Naive thymus-derived CD4-positive, alpha-beta T cell (primary cell): ENCODE measurements at regions not wholly inside any gene's neighbourhood (a gene's known extent, or its start where the extent isn't known, plus 50 kb on each side); places are given as distances from the start of the nearest gene placed in this dataset.

Experiments
- ATAC-seq: fragments of 150-1000 bp; cut with Tn5 transposase; 2 replicates; pipeline ENCODE4 v1.10.0; 2021; ENCODE audit warnings: mild to moderate bottlenecking, moderate library complexity
- CTCF ChIA-PET: fragments of 350-600 bp; sonication (Branson Sonifier 250); formaldehyde crosslinking; loops from one replicate; lab custom pipeline; 2021; ENCODE audit warnings: antibody characterized with exemption; lab: Charles Lee
- POLR2A ChIA-PET: fragments of 350-600 bp; sonication (Branson Sonifier 250); formaldehyde crosslinking; loops from one replicate; lab custom pipeline; 2021; ENCODE audit warnings: antibody characterized with exemption, inconsistent platforms; lab: Charles Lee
- DNase-seq, 9 donors: peaks; one replicate each; pipeline versions ENCODE4 v3.0.0 to v3.0.0-alpha.2; 2020 to 2022; ENCODE audit warnings: mixed read lengths in 1 of 9
- H3K27ac ChIP-seq: one replicate; pipeline ENCODE4 v1.7.0; 2013; ENCODE audit warnings: mild to moderate bottlenecking, low read depth, low read length, moderate library complexity
- H3K27me3 ChIP-seq, 2 donors: one replicate each; pipeline ENCODE4 v1.7.0; 2013; ENCODE audit warnings: low read length in 2 of 2, mild to moderate bottlenecking in 2 of 2, moderate library complexity in 2 of 2; ENCODE audit not compliant: control insufficient read depth in 2 of 2, insufficient read depth in 2 of 2
- H3K36me3 ChIP-seq, 3 experiments: 1 replicate in 2 of 3; 2 replicates in 1 of 3; pipeline ENCODE4 v1.7.0; 2013; ENCODE audit warnings: low read length in 3 of 3, mild to moderate bottlenecking in 3 of 3, moderate library complexity in 1 of 3; ENCODE audit not compliant: insufficient read depth in 3 of 3, control insufficient read depth in 2 of 3
- H3K4me1 ChIP-seq, 2 donors: one replicate each; pipeline ENCODE4 v1.7.0; 2013; ENCODE audit warnings: low read length in 2 of 2, mild to moderate bottlenecking in 2 of 2, moderate library complexity in 1 of 2; ENCODE audit not compliant: control insufficient read depth in 2 of 2, insufficient read depth in 2 of 2
- H3K4me3 ChIP-seq: 2 replicates; pipeline ENCODE4 v1.7.0; 2013; ENCODE audit warnings: mild to moderate bottlenecking, low read length
- H3K9me3 ChIP-seq, 3 experiments: 1 replicate in 2 of 3; 2 replicates in 1 of 3; pipeline ENCODE4 v1.7.0; 2013; ENCODE audit warnings: low read length in 3 of 3; ENCODE audit not compliant: control insufficient read depth in 2 of 3
- H3K27ac Mint-ChIP-seq, 9 donors: one replicate each; pipeline ENCODE4 v1.8.0; 2020 to 2022; ENCODE audit warnings: mixed read lengths in 9 of 9, mild to moderate bottlenecking in 8 of 9, moderate library complexity in 5 of 9, inconsistent platforms in 2 of 9
- H3K27me3 Mint-ChIP-seq, 5 donors: one replicate each; pipeline ENCODE4 v1.8.0; 2021 to 2022; ENCODE audit warnings: mixed read lengths in 5 of 5, mild to moderate bottlenecking in 1 of 5
- H3K36me3 Mint-ChIP-seq, 5 donors: one replicate each; pipeline ENCODE4 v1.8.0; 2020 to 2022; ENCODE audit warnings: mixed read lengths in 5 of 5, mild to moderate bottlenecking in 3 of 5, inconsistent platforms in 1 of 5
- H3K4me1 Mint-ChIP-seq, 7 donors: one replicate each; pipeline ENCODE4 v1.8.0; 2020 to 2022; ENCODE audit warnings: mixed read lengths in 7 of 7, mild to moderate bottlenecking in 3 of 7, inconsistent platforms in 1 of 7
- H3K4me3 Mint-ChIP-seq, 10 donors: one replicate each; pipeline ENCODE4 v1.8.0; 2020 to 2022; ENCODE audit warnings: mild to moderate bottlenecking in 10 of 10, mixed read lengths in 10 of 10, moderate library complexity in 6 of 10, inconsistent platforms in 2 of 10
- H3K9me3 Mint-ChIP-seq, 11 donors: one replicate each; pipeline ENCODE4 v1.8.0; 2020 to 2022; ENCODE audit warnings: mixed read lengths in 11 of 11, mild to moderate bottlenecking in 4 of 11, inconsistent platforms in 1 of 11, moderate library complexity in 1 of 11
- intact Hi-C, 2 donors: fragments of 100-400 bp; cut with micrococcal nuclease; formaldehyde crosslinking; loops; one replicate each; pipeline ENCODE4 v1.15.1; 2023

GRCh38 chr3:168485936-168486335, 390.2 kb upstream of the GOLIM4 start:
- CTCF ChIA-PET: no interaction called here
- no peak overlapping the region for H3K27ac Mint-ChIP-seq
- POLR2A ChIA-PET: no interaction called here

GRCh38 chr3:168476360-168476980, 380.7 kb upstream of the GOLIM4 start:
- H3K27ac ChIP-seq: no peak overlapping the region
- no peaks in the 10 kb centered on the region for H3K4me1 Mint-ChIP-seq
- H3K4me1 ChIP-seq: no peaks in the 10 kb centered on the region
- no peak overlapping the region for H3K4me3 ChIP-seq
- ChIA-PET CTCF (no interaction called here), POLR2A (no interaction called here)
- ATAC-seq (no peak), DNase-seq (no peak)
- peaks cover 0 to 2% (median 0%) of the 10 kb centered on the region in 11 donors for H3K9me3 Mint-ChIP-seq
- H3K27me3 Mint-ChIP-seq: no peaks in the 10 kb centered on the region
- intact Hi-C loops: no loop called here
- H3K9me3 ChIP-seq: no peaks in the 10 kb centered on the region
- no peaks in the 10 kb centered on the region for H3K36me3 ChIP-seq
- H3K4me3 Mint-ChIP-seq: no peak overlapping the region
- H3K27me3 ChIP-seq: no peaks in the 10 kb centered on the region
- no peaks in the 10 kb centered on the region for H3K36me3 Mint-ChIP-seq
- H3K27ac Mint-ChIP-seq: no peak overlapping the region

More at GRCh38 chr3:168485936-168486335, 390.2 kb upstream of the GOLIM4 start:
- ATAC-seq (no peak), DNase-seq (no peak)
- Histone ChIP-seq H3K4me1 (no peaks in the 10 kb centered on the region), H3K27me3 (no peaks in the 10 kb centered on the region), H3K27ac (no peak overlapping the region), H3K4me3 (no peak overlapping the region), H3K9me3 (no peaks in the 10 kb centered on the region), H3K36me3 (no peaks in the 10 kb centered on the region)
- H3K4me1 Mint-ChIP-seq: no peaks in the 10 kb centered on the region
- H3K9me3 Mint-ChIP-seq: peaks cover 0 to 4% (median 0%) of the 10 kb centered on the region in 11 donors
- intact Hi-C loops: no loop called here
- H3K4me3 Mint-ChIP-seq: no peak overlapping the region
- no peaks in the 10 kb centered on the region for H3K27me3 Mint-ChIP-seq
- H3K36me3 Mint-ChIP-seq: no peaks in the 10 kb centered on the region

GRCh38 chr3:168475704-168476103, 380.0 kb upstream of the GOLIM4 start:
- Mint-ChIP-seq H3K4me1 (no peaks in the 10 kb centered on the region), H3K4me3 (no peak overlapping the region), H3K27ac (no peak overlapping the region), H3K36me3 (no peaks in the 10 kb centered on the region), H3K9me3 (peaks cover 0 to 2% (median 0%) of the 10 kb centered on the region in 11 donors), H3K27me3 (no peaks in the 10 kb centered on the region)
- H3K4me3 ChIP-seq: no peak overlapping the region
- ATAC-seq (no peak), DNase-seq (no peak)
- H3K9me3 ChIP-seq: no peaks in the 10 kb centered on the region
- no peaks in the 10 kb centered on the region for H3K27me3 ChIP-seq
- intact Hi-C loops: no loop called here
- H3K27ac ChIP-seq: no peak overlapping the region
- no peaks in the 10 kb centered on the region for H3K36me3 ChIP-seq
- ChIA-PET POLR2A (no interaction called here), CTCF (no interaction called here)
- H3K4me1 ChIP-seq: no peaks in the 10 kb centered on the region

- H3K36me3 ChIP-seq: no peaks in the 10 kb centered on the region
- Mint-ChIP-seq H3K4me1 (no peaks in the 10 kb centered on the region), H3K4me3 (no peak overlapping the region), H3K9me3 (no peaks in the 10 kb centered on the region), H3K27me3 (no peaks in the 10 kb centered on the region), H3K27ac (no peak overlapping the region), H3K36me3 (no peaks in the 10 kb centered on the region)
- no peaks in the 10 kb centered on the region for H3K9me3 ChIP-seq
- intact Hi-C loops: no loop called here
- H3K4me3 ChIP-seq: no peak overlapping the region
- no peak for DNase-seq
- no peaks in the 10 kb centered on the region for H3K27me3 ChIP-seq
- ChIA-PET CTCF (no interaction called here), POLR2A (no interaction called here)
- H3K27ac ChIP-seq: no peak overlapping the region
- ATAC-seq: no peak
- no peaks in the 10 kb centered on the region for H3K4me1 ChIP-seq
Measured at GRCh38 chr3:168473334-168473890, 377.7 kb upstream of the GOLIM4 start.

- Mint-ChIP-seq H3K27ac (no peak overlapping the region), H3K9me3 (no peaks in the 10 kb centered on the region), H3K4me1 (no peaks in the 10 kb centered on the region), H3K4me3 (no peak overlapping the region), H3K27me3 (no peaks in the 10 kb centered on the region), H3K36me3 (no peaks in the 10 kb centered on the region)
- H3K4me3 ChIP-seq: no peak overlapping the region
- ATAC-seq: no peak
- DNase-seq: no peak
- no peaks in the 10 kb centered on the region for H3K36me3 ChIP-seq
- no peaks in the 10 kb centered on the region for H3K9me3 ChIP-seq
- CTCF ChIA-PET: no interaction called here
- no peak overlapping the region for H3K27ac ChIP-seq
- POLR2A ChIA-PET: no interaction called here
- H3K27me3 ChIP-seq: no peaks in the 10 kb centered on the region
- intact Hi-C loops: no loop called here
- H3K4me1 ChIP-seq: no peaks in the 10 kb centered on the region
Measured at GRCh38 chr3:168472783-168473182, 377.1 kb upstream of the GOLIM4 start.

GRCh38 chr3:168470380-168470779, 374.7 kb upstream of the GOLIM4 start:
- H3K36me3 Mint-ChIP-seq: no peaks in the 10 kb centered on the region
- intact Hi-C loops: no loop called here
- ChIA-PET CTCF (no interaction called here), POLR2A (no interaction called here)
- no peaks in the 10 kb centered on the region for H3K4me1 Mint-ChIP-seq
- Histone ChIP-seq H3K9me3 (no peaks in the 10 kb centered on the region), H3K27me3 (no peaks in the 10 kb centered on the region), H3K36me3 (no peaks in the 10 kb centered on the region), H3K27ac (no peak overlapping the region), H3K4me1 (no peaks in the 10 kb centered on the region), H3K4me3 (no peak overlapping the region)
- DNase-seq (no peak), ATAC-seq (no peak)
- no peak overlapping the region for H3K27ac Mint-ChIP-seq
- no peaks in the 10 kb centered on the region for H3K9me3 Mint-ChIP-seq
- H3K27me3 Mint-ChIP-seq: no peaks in the 10 kb centered on the region
- H3K4me3 Mint-ChIP-seq: no peak overlapping the region

- intact Hi-C loops: no loop called here
- ChIA-PET CTCF (no interaction called here), POLR2A (no interaction called here)
- no peak for ATAC-seq
- H3K27ac Mint-ChIP-seq: no peak overlapping the region
- no peaks in the 10 kb centered on the region for H3K27me3 ChIP-seq
- no peaks in the 10 kb centered on the region for H3K4me1 ChIP-seq
- H3K27me3 Mint-ChIP-seq: no peaks in the 10 kb centered on the region
- no peak overlapping the region for H3K4me3 ChIP-seq
- H3K4me3 Mint-ChIP-seq: no peak overlapping the region
- peaks cover 0 to 2% (median 0%) of the 10 kb centered on the region in 11 donors for H3K9me3 Mint-ChIP-seq
- no peak for DNase-seq
- H3K9me3 ChIP-seq: no peaks in the 10 kb centered on the region
- H3K36me3 ChIP-seq: no peaks in the 10 kb centered on the region
- H3K27ac ChIP-seq: no peak overlapping the region
- no peaks in the 10 kb centered on the region for H3K4me1 Mint-ChIP-seq
- no peaks in the 10 kb centered on the region for H3K36me3 Mint-ChIP-seq
Measured at GRCh38 chr3:168469436-168469835, 373.7 kb upstream of the GOLIM4 start.
